NCI-H2196 treated with DMSO at 0.1 percent for 48 hours (cell line): ENCODE measurements at regions not wholly inside any gene's neighbourhood (a gene's known extent, or its start where the extent isn't known, plus 50 kb on each side); places are given as distances from the start of the nearest gene placed in this dataset.
"Not testable (repeated sequence)": the region's sequence is repeated elsewhere in the genome, so short reads cannot be mapped to it uniquely, and the experiment has no call there.

Experiments
- DNase-seq: peaks from one replicate; lab custom pipeline; 2025; ENCODE audit not compliant: unreplicated experiment; lab: John Stamatoyannopoulos, UW

- no peak for DNase-seq
Measured at GRCh38 chr11:80727315-80727714, 1286.5 kb upstream of the TENM4 start.

- DNase-seq = no peak
Measured at GRCh38 chr11:80726236-80726635, 1285.4 kb upstream of the TENM4 start.

GRCh38 chr11:80724366-80724765 is 1283.5 kb upstream of the TENM4 start:
- DNase-seq = no peak

- DNase-seq = no peak
Measured at GRCh38 chr11:80722629-80723028, 1281.8 kb upstream of the TENM4 start.

- DNase-seq = no peak
Measured at GRCh38 chr11:80720295-80720694, 1279.5 kb upstream of the TENM4 start.

GRCh38 chr11:80719292-80719646 is 1278.4 kb upstream of the TENM4 start:
- no peak for DNase-seq

- no peak for DNase-seq
Measured at GRCh38 chr11:80718611-80719291, 1277.9 kb upstream of the TENM4 start.

GRCh38 chr11:80702264-80702663 is 1261.4 kb upstream of the TENM4 start:
- no peak for DNase-seq

GRCh38 chr11:80700386-80700785 is 1259.6 kb upstream of the TENM4 start:
- no peak for DNase-seq

- not testable (repeated sequence) for DNase-seq
Measured at GRCh38 chr11:80699406-80700177, 1258.8 kb upstream of the TENM4 start.

GRCh38 chr11:80698637-80699036 is 1257.8 kb upstream of the TENM4 start:
- DNase-seq = no peak

GRCh38 chr11:80694385-80694784 is 1253.6 kb upstream of the TENM4 start:
- DNase-seq = no peak

GRCh38 chr11:80687941-80688340 is 1247.1 kb upstream of the TENM4 start:
- DNase-seq = no peak

GRCh38 chr11:80686889-80687288 is 1246.1 kb upstream of the TENM4 start:
- no peak for DNase-seq

GRCh38 chr11:80673566-80673965 is 1232.7 kb upstream of the TENM4 start:
- DNase-seq = no peak

- DNase-seq = no peak
Measured at GRCh38 chr11:80669620-80670019, 1228.8 kb upstream of the TENM4 start.

- no peak for DNase-seq
Measured at GRCh38 chr11:80668039-80668438, 1227.2 kb upstream of the TENM4 start.

- DNase-seq = no peak
Measured at GRCh38 chr11:80655834-80656233, 1215.0 kb upstream of the TENM4 start.

GRCh38 chr11:80650966-80651365 is 1210.1 kb upstream of the TENM4 start:
- DNase-seq = no peak

GRCh38 chr11:80649186-80649585 is 1208.4 kb upstream of the TENM4 start:
- DNase-seq = no peak

GRCh38 chr11:80638296-80638695 is 1197.5 kb upstream of the TENM4 start:
- DNase-seq = no peak

GRCh38 chr11:80637571-80637970 is 1196.7 kb upstream of the TENM4 start:
- DNase-seq = no peak

- DNase-seq = no peak
Measured at GRCh38 chr11:80636999-80637398, 1196.2 kb upstream of the TENM4 start.
